ENCODE measurements at regions not wholly inside any gene's neighbourhood (a gene's known extent, or its start where the extent isn't known, plus 50 kb on each side); places are given as distances from the start of the nearest gene placed in this dataset.
"Not testable (repeated sequence)": the region's sequence is repeated elsewhere in the genome, so short reads cannot be mapped to it uniquely, and the experiment has no call there.

GRCh38 chr2:111660811-111661210, 223.2 kb downstream of the ANAPC1 start:
- no peak for DNase-seq

- no peak for DNase-seq
Measured at GRCh38 chr2:111661286-111661940, 222.6 kb downstream of the ANAPC1 start.

GRCh38 chr2:111662039-111662770, 221.8 kb downstream of the ANAPC1 start:
- DNase-seq, result no peak

DNA sequence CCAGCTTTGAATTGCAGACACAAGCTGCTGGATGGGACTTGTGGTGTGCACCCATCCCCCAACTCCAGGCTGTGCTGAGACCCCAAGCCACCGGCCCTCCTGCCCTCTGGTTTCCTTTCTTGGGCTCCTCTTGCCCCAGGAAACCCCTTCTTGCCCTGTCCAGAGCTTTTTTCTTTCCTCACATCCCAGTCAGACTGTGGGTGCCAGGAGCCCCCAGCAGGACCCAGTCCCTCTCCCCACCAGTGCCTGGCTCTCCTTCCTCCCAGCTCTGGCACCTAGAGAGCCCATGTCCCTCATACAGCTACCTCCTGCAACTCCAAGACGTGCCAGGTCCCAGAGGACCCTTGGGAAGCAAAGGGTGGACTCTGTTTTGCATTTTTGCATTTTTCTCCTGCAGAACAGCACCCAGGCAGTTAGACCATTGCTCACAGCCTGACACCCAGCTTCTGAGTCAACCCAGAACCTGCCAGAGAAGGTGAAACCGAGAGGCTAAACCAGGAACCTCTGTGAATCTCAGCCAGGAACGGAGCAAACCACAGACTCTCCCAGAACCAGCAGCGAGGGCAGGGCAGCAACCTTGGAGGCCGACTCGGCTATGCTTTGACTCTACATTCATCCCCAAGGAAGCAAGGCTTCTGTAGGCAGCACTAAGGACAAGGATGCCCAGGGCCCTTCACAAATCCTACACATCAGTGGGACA, 221.1 kb downstream of the ANAPC1 start:
- no peak for DNase-seq

- DNase-seq, result no peak
Measured at GRCh38 chr2:111663471-111664274, 220.3 kb downstream of the ANAPC1 start.

- DNase-seq, result no peak
Measured at GRCh38 chr2:111664275-111664850, 219.6 kb downstream of the ANAPC1 start.

DNA sequence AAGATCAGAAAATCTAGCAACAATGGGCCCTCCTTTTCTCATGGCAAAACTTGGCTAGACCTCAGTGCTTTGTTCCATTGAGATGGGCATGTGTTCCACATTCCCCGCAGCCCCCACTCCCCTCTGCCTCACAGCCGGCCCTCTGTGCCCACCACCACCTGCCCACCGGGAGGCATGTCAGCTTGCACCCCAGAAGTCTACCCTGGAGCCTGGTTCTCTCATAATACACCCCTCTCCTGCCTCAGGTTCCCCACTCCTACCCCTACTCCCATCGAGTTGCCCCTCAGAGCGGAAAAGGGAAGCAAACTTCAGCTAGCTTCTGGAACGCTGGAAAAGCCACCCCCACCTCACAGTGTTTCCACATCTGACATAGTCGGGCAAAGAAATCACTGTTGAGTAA, 219.0 kb downstream of the ANAPC1 start:
- DNase-seq, result no peak

GRCh38 chr2:111665551-111666116, 218.4 kb downstream of the ANAPC1 start:
- DNase-seq, result no peak

DNA sequence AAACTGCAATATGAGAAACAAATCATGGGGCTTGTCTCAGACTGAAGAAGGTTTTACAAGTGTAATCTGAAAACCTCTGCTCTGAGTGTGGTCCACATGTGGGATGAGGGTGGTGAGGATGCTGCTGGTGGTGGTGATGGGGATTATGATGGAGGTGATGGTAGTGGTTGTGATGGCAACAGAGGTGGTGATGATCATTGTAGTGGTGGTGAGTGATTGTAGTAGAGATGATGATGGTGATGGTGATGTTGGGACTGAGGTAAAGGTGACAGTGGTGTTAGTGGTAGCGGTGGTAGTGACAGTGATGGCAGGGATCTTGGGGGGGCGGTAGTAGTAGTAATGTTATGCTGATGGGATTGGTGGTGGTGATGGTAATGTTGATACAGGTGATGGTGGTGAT, 217.8 kb downstream of the ANAPC1 start:
- DNase-seq, result no peak

DNA sequence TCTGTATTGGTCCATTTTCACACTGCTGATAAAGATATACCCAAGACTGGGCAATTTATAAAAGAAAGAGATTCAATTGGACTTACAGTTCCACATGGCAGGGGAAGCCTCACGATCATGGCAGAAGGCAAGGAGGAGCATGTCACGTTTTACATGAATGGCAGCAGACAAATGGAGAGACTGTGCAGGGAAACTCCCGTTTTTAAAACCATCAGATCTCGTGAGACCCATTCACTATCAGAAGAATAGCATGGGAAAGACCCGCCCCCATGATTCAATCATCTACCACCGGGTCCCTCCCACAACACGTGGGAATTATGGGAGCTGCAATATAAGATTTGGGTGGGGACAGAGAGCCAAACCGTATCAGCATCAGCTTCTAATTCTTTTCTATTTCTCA, 217.0 kb downstream of the ANAPC1 start:
- DNase-seq, result no peak

DNA sequence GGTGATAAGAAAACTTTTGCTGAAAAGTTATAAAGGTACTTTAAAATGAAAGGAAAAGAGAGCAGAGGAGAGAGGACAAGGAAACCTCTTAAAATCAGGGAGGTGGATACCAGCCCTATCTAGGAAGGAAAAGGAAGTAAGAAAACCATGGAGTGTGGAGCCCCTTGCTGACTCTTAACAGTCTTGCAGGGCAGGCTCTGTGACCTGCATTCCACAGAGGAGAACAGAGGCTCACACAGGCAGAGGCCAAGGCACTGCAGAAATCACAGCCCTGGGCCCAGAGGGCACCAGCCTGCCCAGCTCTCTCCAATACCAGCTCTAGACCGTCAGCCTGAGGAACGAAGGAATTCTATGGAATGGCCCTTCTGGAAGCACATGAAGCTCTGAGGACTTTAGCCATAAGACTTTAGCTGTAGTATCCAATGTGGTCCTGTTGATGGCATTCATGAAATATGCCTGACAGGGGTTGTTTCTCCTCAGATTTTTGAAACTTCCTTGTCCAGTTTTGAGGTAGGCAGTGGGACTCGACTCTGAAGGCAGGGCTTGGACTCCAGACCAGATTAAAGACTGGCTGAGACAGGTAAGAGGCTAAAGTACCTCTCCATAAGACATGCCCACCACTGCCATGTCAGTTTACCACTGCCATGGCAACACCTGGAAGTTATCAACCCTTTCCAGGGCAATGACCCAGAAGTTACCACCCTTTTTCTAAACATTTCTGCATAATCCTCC, 216.3 kb downstream of the ANAPC1 start:
- DNase-seq, result no peak

DNA sequence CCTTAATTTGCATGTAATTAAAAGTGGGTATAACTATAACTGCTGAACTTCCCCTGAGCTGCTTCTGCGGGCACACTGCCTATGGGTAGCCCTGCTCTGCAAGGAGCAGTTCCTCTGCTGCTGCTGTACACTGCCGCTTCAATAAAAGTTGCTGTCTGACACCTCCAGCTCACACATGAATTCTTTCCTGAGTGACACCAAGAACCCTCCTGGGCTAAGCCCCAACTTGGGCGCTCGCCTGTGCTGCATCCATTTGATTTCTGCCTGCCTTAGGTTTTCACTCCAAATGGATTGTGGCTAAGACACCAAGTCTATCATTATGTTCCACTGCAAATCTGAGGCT, 215.7 kb downstream of the ANAPC1 start:
- DNase-seq, result no peak

DNA sequence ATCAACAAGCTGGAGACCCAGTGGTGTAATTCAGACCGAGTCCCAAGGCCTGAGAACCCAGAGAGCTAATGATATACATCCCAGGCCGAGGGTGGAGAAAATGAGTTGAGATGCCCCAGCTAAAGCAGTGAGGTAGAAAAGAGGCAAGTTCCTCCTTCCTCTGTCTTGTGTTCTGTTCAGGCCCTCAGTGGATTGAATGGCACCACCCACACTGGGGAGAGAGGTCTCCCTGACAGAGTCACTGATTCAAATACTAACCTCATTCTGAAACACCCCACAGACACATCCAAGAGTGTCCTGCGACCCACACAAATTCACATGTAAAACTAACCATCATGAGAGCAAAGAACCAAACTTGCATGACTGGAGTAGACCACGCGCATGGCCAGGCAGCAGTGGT, 215.3 kb downstream of the ANAPC1 start:
- no peak for DNase-seq

GRCh38 chr2:111669928-111670695, 213.9 kb downstream of the ANAPC1 start:
- DNase-seq, result no peak

GRCh38 chr2:111670776-111671175, 213.2 kb downstream of the ANAPC1 start:
- no peak for DNase-seq

GRCh38 chr2:111671426-111672150, 212.4 kb downstream of the ANAPC1 start:
- DNase-seq, result no peak

DNA sequence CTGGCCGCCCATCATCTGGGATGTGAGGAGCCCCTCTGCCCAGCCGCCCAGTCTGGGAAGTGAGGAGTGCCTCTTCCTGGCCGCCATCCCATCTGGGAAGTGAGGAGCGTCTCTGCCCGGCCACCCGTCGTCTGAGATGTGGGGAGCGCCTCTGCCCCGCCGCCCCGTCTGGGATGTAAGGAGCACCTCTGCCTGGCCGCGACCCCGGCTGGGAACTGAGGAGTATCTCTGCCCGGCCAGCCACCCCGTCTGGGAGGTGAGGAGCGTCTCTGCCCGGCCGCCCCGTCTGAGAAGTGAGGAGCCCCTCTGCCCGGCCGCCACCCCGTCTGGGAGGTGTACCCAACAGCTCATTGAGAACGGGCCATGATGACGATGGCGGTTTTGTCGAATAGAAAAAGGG, 211.4 kb downstream of the ANAPC1 start:
- not testable (repeated sequence) for DNase-seq

DNA sequence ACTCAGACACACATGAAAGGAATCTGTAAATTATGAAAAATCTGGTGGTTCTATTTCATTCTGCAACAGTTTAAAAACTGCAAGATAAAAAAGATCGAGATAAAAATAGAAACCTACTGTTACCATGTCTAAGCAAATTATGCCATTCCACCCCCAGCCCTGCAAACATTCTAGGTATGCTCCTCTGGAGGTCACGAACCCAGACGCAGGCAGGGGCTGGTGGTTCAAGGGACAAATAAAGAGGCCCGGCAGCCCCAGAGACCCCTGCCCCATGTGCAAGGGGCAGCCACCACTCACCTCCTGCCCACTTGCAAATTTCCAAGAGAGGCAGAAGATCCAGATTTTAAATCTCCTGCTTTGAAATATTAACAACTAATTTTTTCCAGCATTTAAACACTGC, 210.5 kb downstream of the ANAPC1 start:
- no peak for DNase-seq

DNA sequence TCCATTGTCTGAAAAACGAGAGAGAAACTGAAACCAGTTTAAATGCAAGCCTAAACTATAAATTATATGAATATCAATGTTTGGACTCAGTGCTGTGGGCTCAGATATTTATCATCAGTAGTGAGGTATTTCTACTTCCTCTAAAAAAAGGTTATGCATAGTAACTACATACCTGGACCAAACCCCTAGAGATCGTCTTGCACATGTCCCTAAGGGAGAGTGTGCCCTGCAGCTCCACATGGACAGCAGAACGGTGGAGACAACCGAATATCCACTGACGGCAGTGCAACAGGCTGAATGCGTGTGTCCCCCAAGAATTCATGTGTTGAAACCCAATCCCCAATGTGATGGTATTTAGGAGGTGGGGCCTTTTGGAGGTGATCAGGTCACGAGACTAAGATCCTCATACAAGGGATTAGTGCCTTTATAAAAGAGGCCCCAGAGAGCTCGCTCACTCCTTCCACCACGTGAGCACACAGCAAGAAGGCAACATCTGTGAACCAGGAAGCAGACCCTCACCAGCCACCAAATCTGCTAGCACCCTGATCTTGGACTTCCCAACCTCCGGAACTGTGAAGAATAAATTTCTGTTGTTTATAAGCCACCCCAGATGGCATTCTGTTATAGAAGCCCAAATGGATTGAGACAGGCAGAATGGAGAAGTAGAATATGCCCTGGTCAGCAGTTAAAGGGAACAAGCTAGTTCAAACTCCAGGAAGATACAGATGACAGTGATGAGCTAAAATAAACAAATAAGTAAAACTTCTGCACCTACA, 208.4 kb downstream of the ANAPC1 start:
- DNase-seq, result no peak

Measured in retina (tissue), 1 donor.